ENCODE measurements at regions not wholly inside any gene's neighbourhood (a gene's known extent, or its start where the extent isn't known, plus 50 kb on each side); places are given as distances from the start of the nearest gene placed in this dataset.

DNA sequence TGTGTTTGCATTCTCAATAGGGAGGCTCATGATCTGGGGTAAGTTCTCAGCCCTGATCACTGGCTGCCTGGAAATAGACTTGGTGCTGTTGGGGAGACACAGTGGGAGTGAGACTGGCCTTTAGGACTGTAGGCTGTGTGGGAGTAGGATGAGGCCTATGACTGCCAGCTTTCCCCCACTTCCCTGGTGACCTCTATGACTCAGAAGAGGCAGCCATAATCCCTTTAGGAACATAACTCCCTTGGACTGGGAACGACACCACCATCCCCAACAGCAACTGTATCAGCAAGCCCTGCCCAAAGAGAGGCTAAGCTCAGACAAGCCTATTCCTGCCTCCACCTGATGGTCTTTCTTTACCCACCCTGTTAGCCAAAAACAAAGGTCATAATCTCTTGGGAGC lies 91.3 kb downstream of the SUCNR1 start:
- POLR2A ChIA-PET: no interaction called here
- Histone ChIP-seq H3K27me3 (ENCODE audit: control insufficient read depth, insufficient read depth, low read length) (no peaks in the 10 kb centered on the region), H3K36me3 (ENCODE audit: control insufficient read depth, insufficient read depth, low read length) (no peaks in the 10 kb centered on the region), H3K4me3 (ENCODE audit: low read depth, low read length) (no peak overlapping the region)
- no peak for DNase-seq (ENCODE audit: low read depth)
- TF ChIP-seq, protein P1, sequence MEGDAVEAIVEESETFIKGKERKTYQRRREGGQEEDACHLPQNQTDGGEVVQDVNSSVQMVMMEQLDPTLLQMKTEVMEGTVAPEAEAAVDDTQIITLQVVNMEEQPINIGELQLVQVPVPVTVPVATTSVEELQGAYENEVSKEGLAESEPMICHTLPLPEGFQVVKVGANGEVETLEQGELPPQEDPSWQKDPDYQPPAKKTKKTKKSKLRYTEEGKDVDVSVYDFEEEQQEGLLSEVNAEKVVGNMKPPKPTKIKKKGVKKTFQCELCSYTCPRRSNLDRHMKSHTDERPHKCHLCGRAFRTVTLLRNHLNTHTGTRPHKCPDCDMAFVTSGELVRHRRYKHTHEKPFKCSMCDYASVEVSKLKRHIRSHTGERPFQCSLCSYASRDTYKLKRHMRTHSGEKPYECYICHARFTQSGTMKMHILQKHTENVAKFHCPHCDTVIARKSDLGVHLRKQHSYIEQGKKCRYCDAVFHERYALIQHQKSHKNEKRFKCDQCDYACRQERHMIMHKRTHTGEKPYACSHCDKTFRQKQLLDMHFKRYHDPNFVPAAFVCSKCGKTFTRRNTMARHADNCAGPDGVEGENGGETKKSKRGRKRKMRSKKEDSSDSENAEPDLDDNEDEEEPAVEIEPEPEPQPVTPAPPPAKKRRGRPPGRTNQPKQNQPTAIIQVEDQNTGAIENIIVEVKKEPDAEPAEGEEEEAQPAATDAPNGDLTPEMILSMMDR (IDR thresholded peaks at IDR 0.05; ENCODE audit: insufficient read depth, low read depth, low read length): no peak
- CTCF ChIA-PET: no interaction called here

DNA sequence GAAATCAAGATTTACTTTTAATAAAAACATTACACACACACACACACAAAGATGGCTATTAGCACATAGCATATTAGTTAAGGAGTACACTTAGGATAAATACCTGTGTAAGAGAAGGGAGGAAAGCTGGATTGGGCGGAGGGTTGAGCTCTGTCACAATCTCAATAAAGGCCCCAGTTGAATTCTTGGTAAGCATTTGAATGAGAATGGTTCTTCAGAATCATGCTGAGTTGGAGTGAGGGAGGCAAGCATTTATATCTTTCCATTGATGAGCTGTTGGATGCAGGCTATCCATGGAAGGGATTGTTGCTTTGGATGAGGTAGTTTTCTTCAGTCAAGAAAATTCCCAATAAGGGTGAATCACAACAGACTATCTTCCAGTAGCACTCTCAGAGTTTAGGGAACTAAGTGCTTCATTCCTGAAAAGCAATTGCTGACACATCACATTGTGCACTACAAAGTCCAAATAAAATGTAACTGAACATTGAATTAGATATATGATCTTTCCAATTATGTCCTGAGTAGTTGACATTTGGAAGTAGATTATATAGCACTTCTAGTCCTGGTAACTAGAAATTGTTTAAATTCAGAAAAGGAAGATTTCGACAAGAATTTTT lies 95.7 kb downstream of the SUCNR1 start:
- Histone ChIP-seq H3K27me3 (ENCODE audit: control insufficient read depth, insufficient read depth, low read length) (no peaks in the 10 kb centered on the region), H3K36me3 (ENCODE audit: control insufficient read depth, insufficient read depth, low read length) (no peaks in the 10 kb centered on the region), H3K4me3 (ENCODE audit: low read depth, low read length) (no peak overlapping the region)
- ChIA-PET CTCF (no interaction called here), POLR2A (interaction anchor here (0.7 kb wide), 1 partner anchor 73 kb away, joined by 4 read pairs; no protein-coding TSS in a partner anchor)
- TF ChIP-seq, protein P1 (IDR thresholded peaks at IDR 0.05; ENCODE audit: insufficient read depth, low read depth, low read length): no peak
- no peak for DNase-seq (ENCODE audit: low read depth)

DNA sequence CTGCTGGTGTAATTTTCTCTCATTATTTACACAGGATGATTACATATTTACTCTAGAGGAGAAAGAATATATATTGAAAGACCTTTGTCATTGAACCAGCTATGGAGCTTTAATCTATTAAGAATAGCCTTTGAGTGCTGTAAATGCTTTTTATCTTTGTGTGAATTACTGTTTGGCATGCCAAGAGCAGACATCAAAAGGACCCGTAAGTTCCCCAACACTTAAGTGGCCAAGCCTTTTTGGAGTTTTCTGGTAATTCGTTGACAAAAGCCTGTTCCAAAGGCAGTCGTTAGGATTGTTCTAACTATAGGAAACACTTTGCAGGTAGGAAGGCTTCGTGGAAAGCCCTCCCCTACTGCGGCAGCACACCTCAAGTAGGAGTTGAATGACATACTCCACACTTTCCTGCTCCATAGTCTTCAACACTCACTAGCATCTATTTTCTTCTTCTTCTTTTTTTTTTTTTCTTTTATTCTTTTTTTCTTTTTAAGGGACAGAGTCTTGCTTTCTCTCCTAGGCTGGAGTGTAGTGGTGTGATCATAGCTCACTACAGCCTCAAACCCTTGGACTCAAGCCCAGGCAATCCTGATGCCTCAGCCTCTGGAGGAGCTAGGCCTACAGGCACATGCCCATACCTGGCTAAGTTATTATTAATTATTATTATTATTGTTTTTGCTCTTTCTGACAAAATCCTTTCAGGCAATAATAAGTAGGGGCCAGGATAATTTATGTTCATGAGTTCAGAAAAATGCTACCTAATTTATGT lies 98.6 kb downstream of the SUCNR1 start:
- Histone ChIP-seq H3K36me3 (ENCODE audit: control insufficient read depth, insufficient read depth, low read length) (no peaks in the 10 kb centered on the region), H3K4me3 (ENCODE audit: low read depth, low read length) (no peak overlapping the region), H3K27me3 (ENCODE audit: control insufficient read depth, insufficient read depth, low read length) (no peaks in the 10 kb centered on the region)
- TF ChIP-seq, protein P1 (IDR thresholded peaks at IDR 0.05; ENCODE audit: insufficient read depth, low read depth, low read length): no peak
- POLR2A ChIA-PET: no interaction called here
- no peak for DNase-seq (ENCODE audit: low read depth)
- CTCF ChIA-PET: interaction anchor here (1.0 kb wide), 1 partner anchor 500 kb away, joined by 3 read pairs; no protein-coding TSS in a partner anchor

DNA sequence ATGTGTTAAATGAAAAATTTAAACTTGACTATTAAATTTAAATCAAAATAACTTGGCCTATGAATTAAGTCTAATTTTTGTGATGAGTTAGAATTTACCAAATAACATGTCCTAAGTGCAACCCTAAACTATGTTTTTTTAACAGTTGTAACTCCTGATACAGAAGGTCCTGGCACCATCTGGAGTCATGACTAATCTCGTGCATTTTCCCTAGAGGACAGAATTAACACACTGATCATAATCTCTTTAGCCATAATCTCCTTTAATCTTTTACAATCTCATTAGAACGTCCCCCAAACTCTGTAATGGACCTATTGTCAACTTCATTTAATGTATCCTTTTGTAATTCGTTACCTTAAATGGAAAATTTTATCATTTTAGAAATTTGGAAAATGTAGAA lies 100.6 kb downstream of the SUCNR1 start:
- no peaks in the 10 kb centered on the region for H3K27me3 ChIP-seq (ENCODE audit: control insufficient read depth, insufficient read depth, low read length)
- TF ChIP-seq, protein P1 (IDR thresholded peaks at IDR 0.05; ENCODE audit: insufficient read depth, low read depth, low read length): no peak
- no peaks in the 10 kb centered on the region for H3K36me3 ChIP-seq (ENCODE audit: control insufficient read depth, insufficient read depth, low read length)
- ChIA-PET CTCF (no interaction called here), POLR2A (no interaction called here)
- peak; percentile 13 for DNase-seq (ENCODE audit: low read depth)
- no peak overlapping the region for H3K4me3 ChIP-seq (ENCODE audit: low read depth, low read length)

DNA sequence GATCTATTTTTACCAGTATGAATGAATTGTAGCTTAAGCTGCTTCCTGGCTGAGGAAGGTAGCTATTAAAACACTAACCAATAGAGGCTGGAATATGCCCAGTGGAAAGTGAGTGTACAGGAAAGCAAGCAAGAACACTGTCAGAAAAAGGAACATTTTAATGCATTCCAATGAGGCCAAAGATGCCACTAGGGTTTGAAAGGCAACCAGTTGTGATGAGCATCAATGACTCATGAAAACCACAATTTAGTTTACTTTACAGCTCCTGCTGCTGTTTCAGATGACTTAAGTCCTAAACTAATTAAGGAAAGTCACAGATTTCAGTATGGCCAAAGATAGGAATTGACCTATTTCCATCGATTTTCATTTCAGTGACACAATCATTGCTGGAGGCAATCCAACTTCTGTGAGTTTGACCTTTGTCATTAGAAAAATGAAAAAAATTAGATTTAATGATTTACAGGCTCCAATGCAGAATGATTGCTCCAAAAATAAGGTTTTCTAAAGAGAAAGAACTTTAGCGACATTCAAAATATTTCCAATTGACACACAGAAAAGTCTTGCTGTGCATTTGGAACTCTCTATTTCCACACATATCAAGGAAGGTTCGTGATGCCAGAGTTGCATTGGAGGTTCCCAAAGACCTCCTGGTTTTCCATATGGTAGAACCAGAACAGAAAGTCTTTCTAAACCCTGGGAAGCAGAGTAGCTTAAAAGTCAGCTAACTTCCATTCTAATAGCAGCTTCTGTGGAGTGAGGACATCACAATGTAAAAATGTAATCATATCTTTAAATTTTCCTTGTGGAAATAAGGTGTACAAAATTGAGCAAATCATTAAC lies 103.0 kb downstream of the SUCNR1 start:
- Histone ChIP-seq H3K36me3 (ENCODE audit: control insufficient read depth, insufficient read depth, low read length) (no peaks in the 10 kb centered on the region), H3K27me3 (ENCODE audit: control insufficient read depth, insufficient read depth, low read length) (no peaks in the 10 kb centered on the region), H3K4me3 (ENCODE audit: low read depth, low read length) (no peak overlapping the region)
- peak; percentile 97 for DNase-seq (ENCODE audit: low read depth)
- TF ChIP-seq, protein P1 (IDR thresholded peaks at IDR 0.05; ENCODE audit: insufficient read depth, low read depth, low read length): 0 out of 2 replicates have a peak, but pooled peaks have one; percentile 12
- ChIA-PET POLR2A (no interaction called here), CTCF (no interaction called here)

Data from BJ (cell line).